Trophoblast cell (in vitro differentiated cells and primary cell): ENCODE measurements at regions not wholly inside any gene's neighbourhood (a gene's known extent, or its start where the extent isn't known, plus 50 kb on each side); places are given as distances from the start of the nearest gene placed in this dataset.

Experiments used
- DNase-seq, 2 donors: peaks; one replicate each; pipeline ENCODE4 v3.0.0-alpha.2; 2016
- H2AFZ ChIP-seq: 2 replicates; pipeline ENCODE4 v1.6.1; 2013; ENCODE audit warnings: low read length, moderate library complexity, mild to moderate bottlenecking; ENCODE audit not compliant: insufficient read depth, poor library complexity
- H2AK5ac ChIP-seq: 2 replicates; pipeline ENCODE4 v1.6.1; 2013; ENCODE audit warnings: mild to moderate bottlenecking, low read length
- H2BK120ac ChIP-seq: 2 replicates; pipeline ENCODE4 v1.6.1; 2013; ENCODE audit warnings: low read length, mild to moderate bottlenecking, moderate library complexity; ENCODE audit not compliant: insufficient read depth, poor library complexity
- H2BK12ac ChIP-seq: 2 replicates; pipeline ENCODE4 v1.6.1; 2013; ENCODE audit warnings: mild to moderate bottlenecking, low read length, moderate library complexity
- H2BK5ac ChIP-seq: 2 replicates; pipeline ENCODE4 v1.6.1; 2013; ENCODE audit warnings: low read length, low read depth, moderate library complexity, mild to moderate bottlenecking; ENCODE audit not compliant: poor library complexity
- H3K14ac ChIP-seq: 2 replicates; pipeline ENCODE4 v1.6.1; 2013; ENCODE audit warnings: mild to moderate bottlenecking, low read length
- H3K18ac ChIP-seq: 2 replicates; pipeline ENCODE4 v1.6.1; 2013; ENCODE audit warnings: mild to moderate bottlenecking, low read length
- H3K23ac ChIP-seq: 2 replicates; pipeline ENCODE4 v1.6.1; 2013; ENCODE audit warnings: low read length
- H3K27ac ChIP-seq: 2 replicates; pipeline ENCODE4 v1.5.1; 2013; ENCODE audit warnings: low read depth, mild to moderate bottlenecking, inconsistent platforms, low read length, moderate library complexity
- H3K27me3 ChIP-seq: 2 replicates; pipeline ENCODE4 v1.6.1; 2013; ENCODE audit warnings: inconsistent platforms, mild to moderate bottlenecking, low read length, moderate library complexity; ENCODE audit not compliant: insufficient read depth
- H3K36me3 ChIP-seq, 2 experiments: 1 replicate in 1 of 2; 2 replicates in 1 of 2; pipeline ENCODE4 v1.6.1; 2013; ENCODE audit warnings: low read length in 2 of 2, mild to moderate bottlenecking in 2 of 2, moderate library complexity in 1 of 2; ENCODE audit not compliant: insufficient read depth in 2 of 2, control insufficient read depth in 1 of 2
- H3K4ac ChIP-seq: 2 replicates; pipeline ENCODE4 v1.6.1; 2013; ENCODE audit warnings: low read depth, mild to moderate bottlenecking, low read length, moderate library complexity
- H3K4me1 ChIP-seq, 2 experiments: 1 replicate in 1 of 2; 2 replicates in 1 of 2; pipeline ENCODE4 v1.6.1; 2013; ENCODE audit warnings: low read length in 2 of 2, mild to moderate bottlenecking in 2 of 2, moderate library complexity in 1 of 2; ENCODE audit not compliant: insufficient read depth in 2 of 2, control insufficient read depth in 1 of 2
- H3K4me2 ChIP-seq: 2 replicates; pipeline ENCODE4 v1.6.1; 2013; ENCODE audit warnings: inconsistent platforms, mild to moderate bottlenecking, low read length, moderate library complexity
- H3K4me3 ChIP-seq: 2 replicates; pipeline ENCODE4 v1.5.1; 2013; ENCODE audit warnings: mild to moderate bottlenecking, low read depth, low read length, inconsistent platforms
- H3K79me1 ChIP-seq: one replicate; pipeline ENCODE4 v1.6.1; 2013; ENCODE audit warnings: low read length
- H3K79me2 ChIP-seq: 2 replicates; pipeline ENCODE4 v1.6.1; 2013; ENCODE audit warnings: low read length, mild to moderate bottlenecking; ENCODE audit not compliant: control insufficient read depth, insufficient read depth, poor library complexity
- H3K9ac ChIP-seq: 2 replicates; pipeline ENCODE4 v1.6.1; 2013; ENCODE audit warnings: mild to moderate bottlenecking, low read length
- H3K9me3 ChIP-seq: 2 replicates; pipeline ENCODE4 v1.6.1; 2013; ENCODE audit warnings: low read depth, mild to moderate bottlenecking, control low read depth, inconsistent platforms, low read length; ENCODE audit not compliant: insufficient read depth
- H4K12ac ChIP-seq: 2 replicates; pipeline ENCODE4 v1.6.1; 2013; ENCODE audit warnings: low read depth, mild to moderate bottlenecking, low read length, moderate library complexity
- H4K8ac ChIP-seq: 2 replicates; pipeline ENCODE4 v1.6.1; 2013; ENCODE audit warnings: low read depth, mild to moderate bottlenecking, low read length, moderate library complexity
- H4K91ac ChIP-seq: one replicate; pipeline ENCODE4 v1.6.1; 2013; ENCODE audit warnings: low read depth, mild to moderate bottlenecking, low read length, moderate library complexity
- WGBS: extraction: QIAGEN DNeasy Blood & Tissue Kit; methylation state at CpG from one replicate; pipeline ENCODE4 v1.1.7; 2013; ENCODE audit warnings: missing lambda C conversion rate; ENCODE audit not compliant: insufficient read length, insufficient coverage; ENCODE audit errors: extremely low coverage; 5-methylcytosine and 5-hydroxymethylcytosine counted together

DNA sequence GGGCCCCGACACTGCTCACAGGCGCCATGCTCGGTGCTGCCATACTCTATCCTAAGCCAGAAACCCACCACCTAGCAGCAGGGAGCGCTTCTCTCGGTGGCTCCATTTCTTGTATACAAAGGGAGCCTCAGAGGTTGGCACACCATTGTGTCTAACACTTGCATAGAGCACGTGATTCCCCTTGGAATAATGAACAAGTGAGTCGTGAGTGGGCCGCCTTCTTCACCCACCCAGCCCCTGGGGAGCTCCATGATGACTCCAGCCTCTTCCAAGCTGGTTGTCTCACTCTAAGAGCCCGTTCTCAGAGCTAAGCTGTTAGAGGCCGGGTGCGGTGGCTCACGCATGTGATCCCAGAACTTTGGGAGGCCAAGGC, 82.3 kb upstream of the ZNF469 start:
- no peak overlapping the region for H2BK12ac ChIP-seq
- DNase-seq, result no peak
- H3K4me3 ChIP-seq, result no peak overlapping the region
- H3K4me2 ChIP-seq, result no peak overlapping the region
- no peak overlapping the region for H3K18ac ChIP-seq
- H3K9me3 ChIP-seq, result peaks cover 9% of the 10 kb centered on the region
- no peak overlapping the region for H2BK5ac ChIP-seq
- H3K27ac ChIP-seq, result no peak overlapping the region
- no peak overlapping the region for H2AFZ ChIP-seq
- H3K79me1 ChIP-seq, result peaks cover 11% of the 10 kb centered on the region
- peak overlapping the region; percentile 11 for H4K91ac ChIP-seq
- H3K14ac ChIP-seq, result no peak overlapping the region
- H3K27me3 ChIP-seq, result no peaks in the 10 kb centered on the region
- H2AK5ac ChIP-seq, result no peak overlapping the region
- no peaks in the 10 kb centered on the region for H3K36me3 ChIP-seq
- H3K9ac ChIP-seq, result no peak overlapping the region
- H2BK120ac ChIP-seq, result no peak overlapping the region
- H3K23ac ChIP-seq, result no peak overlapping the region
- no peak overlapping the region for H4K12ac ChIP-seq
- no peaks in the 10 kb centered on the region for H3K79me2 ChIP-seq
- H3K4ac ChIP-seq, result no peak overlapping the region
- no CpG with 5 or more reads among the region's 12 CpGs for WGBS
- H4K8ac ChIP-seq, result no peak overlapping the region
- peaks cover 22 to 35% of the 10 kb centered on the region in 2 experiments for H3K4me1 ChIP-seq

GRCh38 chr16:88301431-88301830, 81.3 kb upstream of the ZNF469 start:
- Histone ChIP-seq H3K27me3 (no peaks in the 10 kb centered on the region), H3K4me2 (no peak overlapping the region), H3K9me3 (peaks cover 8% of the 10 kb centered on the region), H3K9ac (no peak overlapping the region), H3K79me2 (no peaks in the 10 kb centered on the region), H3K4me1 (peaks cover 25 to 36% of the 10 kb centered on the region in 2 experiments), H4K8ac (no peak overlapping the region), H3K36me3 (no peaks in the 10 kb centered on the region), H2AFZ (no peak overlapping the region), H2BK120ac (no peak overlapping the region), H3K14ac (no peak overlapping the region), H2AK5ac (no peak overlapping the region), H3K4ac (no peak overlapping the region), H3K27ac (no peak overlapping the region), H4K91ac (no peak overlapping the region), H3K4me3 (no peak overlapping the region), H2BK12ac (no peak overlapping the region), H3K23ac (no peak overlapping the region), H2BK5ac (no peak overlapping the region), H3K18ac (no peak overlapping the region), H4K12ac (no peak overlapping the region), H3K79me1 (peaks cover 11% of the 10 kb centered on the region)
- WGBS, result no CpG with 5 or more reads among the region's 11 CpGs
- no peak for DNase-seq

GRCh38 chr16:88301886-88302285, 80.9 kb upstream of the ZNF469 start:
- H2AK5ac ChIP-seq, result peak overlapping the region; percentile 16
- peaks cover 11% of the 10 kb centered on the region for H3K79me1 ChIP-seq
- H2BK12ac ChIP-seq, result peak overlapping the region; percentile 19
- H2BK120ac ChIP-seq, result no peak overlapping the region
- peaks cover 5% of the 10 kb centered on the region for H3K9me3 ChIP-seq
- no peak for DNase-seq
- WGBS, result no CpG with 5 or more reads among the region's 12 CpGs
- no peak overlapping the region for H3K27ac ChIP-seq
- H3K79me2 ChIP-seq, result no peaks in the 10 kb centered on the region
- H3K14ac ChIP-seq, result no peak overlapping the region
- H3K9ac ChIP-seq, result no peak overlapping the region
- no peaks in the 10 kb centered on the region for H3K27me3 ChIP-seq
- H3K23ac ChIP-seq, result no peak overlapping the region
- H3K4me2 ChIP-seq, result no peak overlapping the region
- H3K4me1 ChIP-seq, result peaks cover 26 to 37% of the 10 kb centered on the region in 2 experiments
- H2BK5ac ChIP-seq, result no peak overlapping the region
- no peaks in the 10 kb centered on the region for H3K36me3 ChIP-seq
- H3K18ac ChIP-seq, result no peak overlapping the region
- H3K4ac ChIP-seq, result no peak overlapping the region
- H4K91ac ChIP-seq, result no peak overlapping the region
- H4K8ac ChIP-seq, result no peak overlapping the region
- no peak overlapping the region for H2AFZ ChIP-seq
- H3K4me3 ChIP-seq, result no peak overlapping the region
- H4K12ac ChIP-seq, result no peak overlapping the region

DNA sequence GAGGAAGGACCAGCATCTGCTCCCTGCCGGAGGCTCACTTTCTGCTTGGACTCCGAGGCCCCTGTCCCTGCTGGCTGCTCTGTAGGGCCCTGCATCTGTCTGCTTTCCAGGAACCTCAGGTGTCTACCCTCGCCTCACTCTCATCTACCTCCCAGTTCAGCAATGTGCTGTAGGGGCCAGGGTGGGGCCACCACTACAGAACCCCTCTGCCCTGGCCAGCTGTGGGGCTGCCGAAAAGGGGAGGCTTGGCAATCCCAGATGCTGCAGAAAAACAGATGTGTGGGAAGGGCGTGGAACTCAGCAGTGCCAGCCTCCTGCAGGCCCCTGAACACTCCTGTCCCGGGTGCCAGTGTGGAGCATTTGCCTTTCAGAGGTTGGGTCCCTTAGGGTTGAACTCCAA, 80.1 kb upstream of the ZNF469 start:
- DNase-seq, result no peak
- no peak overlapping the region for H3K18ac ChIP-seq
- no peak overlapping the region for H2AFZ ChIP-seq
- no peak overlapping the region for H3K4me2 ChIP-seq
- peaks cover 26 to 37% of the 10 kb centered on the region in 2 experiments for H3K4me1 ChIP-seq
- no peak overlapping the region for H2BK5ac ChIP-seq
- H4K91ac ChIP-seq, result no peak overlapping the region
- H4K12ac ChIP-seq, result no peak overlapping the region
- no peak overlapping the region for H3K14ac ChIP-seq
- peaks cover 11% of the 10 kb centered on the region for H3K79me1 ChIP-seq
- no peak overlapping the region for H2AK5ac ChIP-seq
- H3K9me3 ChIP-seq, result peaks cover 5% of the 10 kb centered on the region
- no peak overlapping the region for H4K8ac ChIP-seq
- no peaks in the 10 kb centered on the region for H3K27me3 ChIP-seq
- H3K4ac ChIP-seq, result no peak overlapping the region
- no peak overlapping the region for H2BK12ac ChIP-seq
- WGBS, result no CpG with 5 or more reads among the region's 6 CpGs
- H3K4me3 ChIP-seq, result no peak overlapping the region
- H3K23ac ChIP-seq, result no peak overlapping the region
- no peak overlapping the region for H3K27ac ChIP-seq
- no peak overlapping the region for H3K9ac ChIP-seq
- H2BK120ac ChIP-seq, result no peak overlapping the region
- H3K79me2 ChIP-seq, result no peaks in the 10 kb centered on the region
- no peaks in the 10 kb centered on the region for H3K36me3 ChIP-seq
